ENCODE measurements at regions not wholly inside any gene's neighbourhood (a gene's known extent, or its start where the extent isn't known, plus 50 kb on each side); places are given as distances from the start of the nearest gene placed in this dataset.

DNA sequence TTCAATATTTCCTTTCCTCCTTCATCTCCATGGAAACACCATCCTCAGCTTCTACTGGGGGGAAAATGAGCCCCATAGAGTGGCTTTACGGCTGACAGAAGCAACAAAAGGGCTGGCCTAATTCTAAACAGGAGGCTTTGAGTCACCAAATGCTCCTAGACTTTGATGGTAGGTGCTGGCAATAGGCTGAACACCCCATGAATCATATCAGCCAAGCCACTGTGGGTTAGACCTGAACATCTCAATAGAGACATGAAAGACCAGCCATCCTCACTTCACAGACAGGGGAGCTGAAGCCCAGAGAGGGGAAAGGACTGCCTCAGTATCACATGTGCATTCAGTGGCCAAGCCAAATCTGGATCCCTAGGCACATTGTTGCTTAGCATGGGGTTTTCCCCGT lies 107.6 kb downstream of the AMER1 start:
- Mint-ChIP-seq H3K9me3 (ENCODE audit: unreplicated experiment) (peaks cover 7% of the 10 kb centered on the region), H3K27me3 (ENCODE audit: insufficient read depth, unreplicated experiment) (no peaks in the 10 kb centered on the region)
- POLR2A ChIA-PET, result no interaction called here

DNA sequence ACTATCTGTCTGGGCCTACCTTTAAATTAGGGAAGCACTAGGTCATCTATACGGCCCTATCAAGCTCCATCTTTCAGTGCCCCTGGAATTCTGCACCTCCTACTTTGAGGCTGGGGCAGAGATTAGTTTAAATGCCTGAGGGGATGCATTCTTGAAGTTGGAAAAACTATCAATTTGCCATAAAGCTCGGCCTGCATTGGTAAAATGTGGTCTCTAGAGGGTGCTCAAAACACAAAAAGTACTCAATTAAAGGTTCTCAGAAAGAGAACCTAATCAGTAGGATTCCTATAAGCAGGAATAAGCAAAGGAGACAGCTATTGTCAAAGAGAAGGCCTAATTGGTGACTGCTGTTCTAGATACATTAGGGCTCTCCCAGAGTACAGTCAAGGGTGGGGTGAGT lies 111.7 kb downstream of the AMER1 start:
- Mint-ChIP-seq H3K9me3 (ENCODE audit: unreplicated experiment) (peaks cover 20% of the 10 kb centered on the region), H3K4me3 (ENCODE audit: unreplicated experiment) (no peak overlapping the region), H3K4me1 (ENCODE audit: insufficient read depth, unreplicated experiment) (no peaks in the 10 kb centered on the region), H3K27ac (ENCODE audit: low read depth, unreplicated experiment) (no peak overlapping the region), H3K36me3 (ENCODE audit: insufficient read depth, unreplicated experiment) (no peaks in the 10 kb centered on the region), H3K27me3 (ENCODE audit: insufficient read depth, unreplicated experiment) (no peaks in the 10 kb centered on the region)
- intact Hi-C loops (cut with micrococcal nuclease), result loop anchor here (1.0 to 5.0 kb wide), 2 partner anchors 113 to 161 kb away; no protein-coding TSS in a partner anchor
- TF ChIP-seq, protein P1, sequence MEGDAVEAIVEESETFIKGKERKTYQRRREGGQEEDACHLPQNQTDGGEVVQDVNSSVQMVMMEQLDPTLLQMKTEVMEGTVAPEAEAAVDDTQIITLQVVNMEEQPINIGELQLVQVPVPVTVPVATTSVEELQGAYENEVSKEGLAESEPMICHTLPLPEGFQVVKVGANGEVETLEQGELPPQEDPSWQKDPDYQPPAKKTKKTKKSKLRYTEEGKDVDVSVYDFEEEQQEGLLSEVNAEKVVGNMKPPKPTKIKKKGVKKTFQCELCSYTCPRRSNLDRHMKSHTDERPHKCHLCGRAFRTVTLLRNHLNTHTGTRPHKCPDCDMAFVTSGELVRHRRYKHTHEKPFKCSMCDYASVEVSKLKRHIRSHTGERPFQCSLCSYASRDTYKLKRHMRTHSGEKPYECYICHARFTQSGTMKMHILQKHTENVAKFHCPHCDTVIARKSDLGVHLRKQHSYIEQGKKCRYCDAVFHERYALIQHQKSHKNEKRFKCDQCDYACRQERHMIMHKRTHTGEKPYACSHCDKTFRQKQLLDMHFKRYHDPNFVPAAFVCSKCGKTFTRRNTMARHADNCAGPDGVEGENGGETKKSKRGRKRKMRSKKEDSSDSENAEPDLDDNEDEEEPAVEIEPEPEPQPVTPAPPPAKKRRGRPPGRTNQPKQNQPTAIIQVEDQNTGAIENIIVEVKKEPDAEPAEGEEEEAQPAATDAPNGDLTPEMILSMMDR (IDR thresholded peaks at IDR 0.05; ENCODE audit: unreplicated experiment), result peak; percentile 20
- ChIA-PET CTCF (interaction anchor here (0.5 to 3.2 kb wide), 18 partner anchors 8 to 1358 kb away, joined by 3 to 15 read pairs (median 3); no protein-coding TSS in a partner anchor), POLR2A (no interaction called here)
- BruUV-seq (replicated peaks), result no TSS peak
- DNase-seq (ENCODE audit: unreplicated experiment), result peak; percentile 4

More for the DNA sequence above, 107.6 kb downstream of the AMER1 start:
- Mint-ChIP-seq H3K27ac (ENCODE audit: low read depth, unreplicated experiment) (no peak overlapping the region), H3K4me3 (ENCODE audit: unreplicated experiment) (no peak overlapping the region), H3K4me1 (ENCODE audit: insufficient read depth, unreplicated experiment) (no peaks in the 10 kb centered on the region), H3K36me3 (ENCODE audit: insufficient read depth, unreplicated experiment) (no peaks in the 10 kb centered on the region)
- no TSS peak for BruUV-seq (replicated peaks)
- no peak for DNase-seq (ENCODE audit: unreplicated experiment)
- TF ChIP-seq, protein P1 (IDR thresholded peaks at IDR 0.05; ENCODE audit: unreplicated experiment), result no peak
- CTCF ChIA-PET, result no interaction called here
- intact Hi-C loops (cut with micrococcal nuclease), result no loop called here
